ENCODE measurements at regions not wholly inside any gene's neighbourhood (a gene's known extent, or its start where the extent isn't known, plus 50 kb on each side); places are given as distances from the start of the nearest gene placed in this dataset.

DNA sequence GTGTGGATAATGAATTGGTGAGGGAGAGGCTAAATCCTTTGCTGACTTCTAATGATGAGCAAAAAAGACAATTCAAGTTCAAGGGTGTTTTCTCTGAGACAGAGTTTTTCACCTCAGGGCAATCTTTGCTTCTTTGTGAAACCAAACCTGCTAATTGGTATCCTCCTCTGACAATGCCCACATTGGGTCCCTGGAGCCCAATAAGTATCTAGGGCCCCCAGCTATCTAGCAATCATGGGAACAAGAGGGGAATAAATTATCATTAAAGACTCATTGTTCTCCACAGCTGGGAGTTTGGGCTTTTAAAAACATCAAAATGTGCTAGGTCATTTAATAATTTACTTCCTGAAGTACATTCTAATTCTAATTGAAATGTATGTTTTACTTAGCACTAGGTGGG lies 227.3 kb downstream of the TMEM167A start:
- Histone ChIP-seq H3K27me3 (no peaks in the 10 kb centered on the region), H3K36me3 (no peaks in the 10 kb centered on the region), H3K4me3 (no peak overlapping the region), H3K27ac (no peak overlapping the region), H3K9me3 (no peaks in the 10 kb centered on the region), H3K4me1 (no peaks in the 10 kb centered on the region)
- TF ChIP-seq POLR2A (IDR thresholded peaks at IDR 0.05) (no peak), CTCF (IDR thresholded peaks at IDR 0.05) (no peak)
- intact Hi-C loops (cut with DNase I; ENCODE audit: low total_unique reads) = no loop called here
- no peak for DNase-seq

DNA sequence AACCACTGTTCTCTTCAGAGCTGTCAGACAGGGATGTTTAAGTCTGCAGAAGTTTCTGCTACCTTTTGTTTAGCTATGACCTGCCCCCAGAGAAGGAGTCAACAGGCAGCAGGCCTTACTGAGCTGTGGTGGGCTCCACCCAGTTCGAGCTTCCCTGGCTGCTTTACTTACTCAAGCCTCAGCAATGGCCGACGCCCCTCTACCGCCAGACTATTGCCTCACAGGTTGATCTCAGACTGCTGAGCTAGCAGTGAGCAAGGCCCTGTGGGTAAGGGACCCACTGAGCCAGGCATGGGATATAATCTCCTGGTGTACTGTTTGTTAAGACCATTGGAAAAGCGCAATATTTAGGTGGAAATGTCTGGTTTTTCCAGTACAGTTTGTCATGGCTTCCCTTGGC lies 229.6 kb downstream of the TMEM167A start:
- intact Hi-C loops (cut with DNase I; ENCODE audit: low total_unique reads) = no loop called here
- no peak for TF ChIP-seq CTCF (IDR thresholded peaks at IDR 0.05)
- no peak for TF ChIP-seq POLR2A (IDR thresholded peaks at IDR 0.05)
- H3K9me3 ChIP-seq = no peaks in the 10 kb centered on the region

GRCh38 chr5:82839881-82840280 lies 237.3 kb downstream of the TMEM167A start:
- H3K4me1 ChIP-seq = no peaks in the 10 kb centered on the region
- H3K36me3 ChIP-seq = no peaks in the 10 kb centered on the region
- no peak overlapping the region for H3K27ac ChIP-seq
- DNase-seq = no peak
- no peaks in the 10 kb centered on the region for H3K27me3 ChIP-seq
- H3K4me3 ChIP-seq = no peak overlapping the region
- no peaks in the 10 kb centered on the region for H3K9me3 ChIP-seq
- no peak for TF ChIP-seq POLR2A (IDR thresholded peaks at IDR 0.05)
- no peak for TF ChIP-seq CTCF (IDR thresholded peaks at IDR 0.05)
- intact Hi-C loops (cut with DNase I; ENCODE audit: low total_unique reads) = no loop called here

More for the DNA sequence above, 229.6 kb downstream of the TMEM167A start:
- no peaks in the 10 kb centered on the region for H3K36me3 ChIP-seq
- no peak overlapping the region for H3K4me3 ChIP-seq
- H3K4me1 ChIP-seq = no peaks in the 10 kb centered on the region
- H3K27ac ChIP-seq = no peak overlapping the region
- no peak for DNase-seq
- H3K27me3 ChIP-seq = no peaks in the 10 kb centered on the region

- no peak overlapping the region for H3K4me3 ChIP-seq
- no peaks in the 10 kb centered on the region for H3K4me1 ChIP-seq
- DNase-seq = no peak
- H3K9me3 ChIP-seq = no peaks in the 10 kb centered on the region
- intact Hi-C loops (cut with DNase I; ENCODE audit: low total_unique reads) = no loop called here
- no peaks in the 10 kb centered on the region for H3K36me3 ChIP-seq
- H3K27ac ChIP-seq = no peak overlapping the region
- H3K27me3 ChIP-seq = no peaks in the 10 kb centered on the region
- TF ChIP-seq CTCF (IDR thresholded peaks at IDR 0.05) (no peak), POLR2A (IDR thresholded peaks at IDR 0.05) (no peak)
Observed at GRCh38 chr5:82835488-82835887, 241.7 kb downstream of the TMEM167A start.

GRCh38 chr5:82834151-82834550 lies 243.0 kb downstream of the TMEM167A start:
- Histone ChIP-seq H3K4me1 (no peaks in the 10 kb centered on the region), H3K4me3 (no peak overlapping the region), H3K27me3 (no peaks in the 10 kb centered on the region), H3K9me3 (no peaks in the 10 kb centered on the region), H3K27ac (no peak overlapping the region), H3K36me3 (no peaks in the 10 kb centered on the region)
- no peak for DNase-seq
- TF ChIP-seq POLR2A (IDR thresholded peaks at IDR 0.05) (no peak), CTCF (IDR thresholded peaks at IDR 0.05) (no peak)
- intact Hi-C loops (cut with DNase I; ENCODE audit: low total_unique reads) = no loop called here

Data from uterus (tissue), 3 donors.